ENCODE measurements at regions not wholly inside any gene's neighbourhood (a gene's known extent, or its start where the extent isn't known, plus 50 kb on each side); places are given as distances from the start of the nearest gene placed in this dataset.

GRCh38 chr6:170130201-170130621 is 160.7 kb downstream of the DLL1 start:
- TF ChIP-seq TAF1 (IDR thresholded peaks at IDR 0.05; ENCODE audit: borderline replicate concordance, insufficient read depth, low read length) (no peak), REST (IDR thresholded peaks at IDR 0.05; ENCODE audit: insufficient read depth in 1 of 2, low read depth in 2 of 2, low read length in 2 of 2) (no peak), POLR2AphosphoS5 (IDR thresholded peaks at IDR 0.05; ENCODE audit: low read depth, low read length) (no peak), FOXP2 (optimal IDR thresholded peaks at IDR 0.05; ENCODE audit: borderline replicate concordance, extremely low read depth, extremely low read length, insufficient read depth) (no peak), SIN3A (IDR thresholded peaks at IDR 0.05; ENCODE audit: borderline replicate concordance, insufficient read depth, low read length) (no peak)

DNA sequence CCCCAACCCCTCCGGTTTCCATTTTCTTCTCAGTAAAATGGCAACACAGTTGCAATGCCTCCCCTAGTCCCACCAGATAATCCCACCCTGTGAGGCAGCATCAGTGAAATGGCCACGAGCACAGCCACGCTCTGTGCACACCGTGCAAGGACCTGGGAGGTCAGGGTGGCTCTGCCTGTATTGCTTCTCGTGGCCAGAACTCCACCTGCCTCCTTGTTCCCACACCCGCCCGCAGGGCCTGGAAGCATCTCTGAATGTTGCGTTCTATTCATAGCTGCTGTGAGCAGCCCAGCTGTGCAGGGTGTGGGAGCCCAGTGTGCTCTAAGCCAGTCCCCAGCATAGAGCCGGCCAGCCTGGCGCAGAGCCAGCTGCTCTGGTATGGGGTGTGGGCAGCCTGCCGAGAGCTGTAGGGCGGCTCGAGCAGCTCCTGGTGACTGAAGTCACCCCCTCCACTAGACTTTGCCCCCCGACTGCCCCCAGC is 161.1 kb downstream of the DLL1 start:
- TF ChIP-seq SIN3A (IDR thresholded peaks at IDR 0.05; ENCODE audit: borderline replicate concordance, insufficient read depth, low read length) (no peak), FOXP2 (optimal IDR thresholded peaks at IDR 0.05; ENCODE audit: borderline replicate concordance, extremely low read depth, extremely low read length, insufficient read depth) (no peak), TAF1 (IDR thresholded peaks at IDR 0.05; ENCODE audit: borderline replicate concordance, insufficient read depth, low read length) (no peak), POLR2AphosphoS5 (IDR thresholded peaks at IDR 0.05; ENCODE audit: low read depth, low read length) (no peak), REST (IDR thresholded peaks at IDR 0.05; ENCODE audit: insufficient read depth in 1 of 2, low read depth in 2 of 2, low read length in 2 of 2) (no peak)

- TF ChIP-seq TAF1 (IDR thresholded peaks at IDR 0.05; ENCODE audit: borderline replicate concordance, insufficient read depth, low read length), result no peak
- TF ChIP-seq POLR2AphosphoS5 (IDR thresholded peaks at IDR 0.05; ENCODE audit: low read depth, low read length), result no peak
- no peak for TF ChIP-seq FOXP2 (optimal IDR thresholded peaks at IDR 0.05; ENCODE audit: borderline replicate concordance, extremely low read depth, extremely low read length, insufficient read depth)
- no peak for TF ChIP-seq SIN3A (IDR thresholded peaks at IDR 0.05; ENCODE audit: borderline replicate concordance, insufficient read depth, low read length)
- TF ChIP-seq REST (IDR thresholded peaks at IDR 0.05; ENCODE audit: insufficient read depth in 1 of 2, low read depth in 2 of 2, low read length in 2 of 2), result no peak
These were observed 161.8 kb downstream of the DLL1 start for GRCh38 chr6:170128811-170129681.

DNA sequence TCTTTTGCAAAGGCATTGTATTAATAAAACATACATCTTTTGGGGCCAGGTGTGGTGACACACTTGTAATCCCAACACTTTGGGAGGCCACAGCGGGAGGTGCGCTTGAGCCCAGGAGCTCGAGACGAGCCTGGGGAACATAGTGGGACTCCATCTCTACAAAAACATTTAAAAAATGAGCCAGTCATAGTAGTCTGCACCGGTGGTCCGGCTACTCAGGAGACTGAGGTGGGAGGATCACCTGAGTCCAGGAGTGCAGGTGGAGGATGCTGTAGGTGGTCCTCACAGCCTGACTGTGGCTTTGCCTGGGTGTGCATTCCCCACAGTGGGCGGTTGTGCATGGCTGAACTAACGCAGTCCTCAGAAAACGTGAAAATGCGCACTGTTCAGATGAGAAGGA is 162.5 kb downstream of the DLL1 start:
- no peak for TF ChIP-seq REST (IDR thresholded peaks at IDR 0.05; ENCODE audit: insufficient read depth in 1 of 2, low read depth in 2 of 2, low read length in 2 of 2)
- TF ChIP-seq POLR2AphosphoS5 (IDR thresholded peaks at IDR 0.05; ENCODE audit: low read depth, low read length), result no peak
- no peak for TF ChIP-seq TAF1 (IDR thresholded peaks at IDR 0.05; ENCODE audit: borderline replicate concordance, insufficient read depth, low read length)
- TF ChIP-seq SIN3A (IDR thresholded peaks at IDR 0.05; ENCODE audit: borderline replicate concordance, insufficient read depth, low read length), result no peak
- no peak for TF ChIP-seq FOXP2 (optimal IDR thresholded peaks at IDR 0.05; ENCODE audit: borderline replicate concordance, extremely low read depth, extremely low read length, insufficient read depth)
